Posterior cingulate gyrus (tissue), 11 donors: ENCODE measurements at regions not wholly inside any gene's neighbourhood (a gene's known extent, or its start where the extent isn't known, plus 50 kb on each side); places are given as distances from the start of the nearest gene placed in this dataset.

ENCODE experiments used
- DNase-seq, 10 donors: peaks; one replicate each; pipeline versions ENCODE4 v3.0.0 to v3.0.0-alpha.2; 2020 to 2021; ENCODE audit warnings: mixed read lengths in 3 of 10
- intact Hi-C: fragments of 100-400 bp; cut with DNase I; formaldehyde crosslinking; loops from one replicate; pipeline ENCODE4 v1.15.1; 2023

DNA sequence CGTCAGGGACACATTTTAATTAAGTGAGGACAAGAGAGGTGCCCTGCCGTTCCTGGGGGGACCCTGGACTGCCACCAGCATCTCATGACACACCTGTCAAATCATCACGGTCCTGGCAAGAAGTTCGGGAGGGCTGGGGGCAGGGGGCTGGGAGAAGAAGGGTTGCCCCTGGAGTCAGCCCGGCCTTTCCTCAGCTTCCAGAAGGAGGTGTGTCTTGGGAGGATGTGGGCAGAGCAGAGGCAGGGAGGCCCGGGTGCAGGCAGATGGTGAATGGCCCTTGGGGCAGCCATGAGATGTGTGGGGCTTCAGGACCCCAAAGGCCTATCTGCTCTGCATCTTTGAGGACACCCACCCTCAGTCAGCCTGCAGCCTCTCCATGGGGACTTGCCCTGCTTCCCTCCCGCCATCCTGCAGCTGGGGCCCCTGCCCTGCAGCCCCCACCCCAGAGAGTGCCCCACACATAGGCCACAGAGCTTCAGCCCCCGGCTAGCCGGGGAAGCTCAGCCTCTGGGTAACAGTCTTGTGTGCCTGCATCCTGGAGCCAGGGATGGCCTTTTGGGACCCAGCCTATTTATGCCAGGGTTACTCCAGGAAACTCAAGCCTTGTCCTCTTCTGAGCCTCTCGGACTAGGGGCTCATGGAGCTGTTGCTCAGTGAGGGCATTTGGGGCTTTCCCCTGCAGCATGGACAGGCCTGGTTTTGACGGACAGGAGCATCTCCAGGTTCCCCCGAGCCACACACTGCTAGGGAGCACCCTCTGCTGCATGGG lies 178.5 kb downstream of the KIF26A start:
- peak in 3 of 10 donors; percentile 14 to 72 (median 70) for DNase-seq

DNA sequence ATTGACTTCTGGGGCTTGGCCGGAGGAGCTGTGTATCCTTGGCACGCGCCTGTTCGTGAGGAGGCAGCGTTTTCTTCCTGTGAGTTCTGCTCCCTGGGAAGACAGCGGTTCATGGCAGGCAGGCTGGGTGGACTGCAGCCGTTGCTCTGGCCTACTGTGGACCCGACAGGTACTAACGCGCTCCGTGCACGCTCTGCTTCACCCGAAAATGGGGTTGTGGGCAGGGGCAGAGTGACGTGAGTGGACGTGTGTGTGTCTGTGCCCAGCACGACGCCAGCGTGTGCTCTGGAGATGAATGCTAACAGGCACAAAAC lies 179.1 kb downstream of the KIF26A start:
- intact Hi-C loops, result no loop called here
- peak in 3 of 10 donors; percentile 22 to 79 (median 53) for DNase-seq

More for the DNA sequence above, 178.5 kb downstream of the KIF26A start:
- intact Hi-C loops, result no loop called here

- intact Hi-C loops, result no loop called here
- peak in 4 of 10 donors; percentile 21 to 71 (median 49) for DNase-seq
Measured at GRCh38 chr14:104317975-104318557, 179.7 kb downstream of the KIF26A start.

DNA sequence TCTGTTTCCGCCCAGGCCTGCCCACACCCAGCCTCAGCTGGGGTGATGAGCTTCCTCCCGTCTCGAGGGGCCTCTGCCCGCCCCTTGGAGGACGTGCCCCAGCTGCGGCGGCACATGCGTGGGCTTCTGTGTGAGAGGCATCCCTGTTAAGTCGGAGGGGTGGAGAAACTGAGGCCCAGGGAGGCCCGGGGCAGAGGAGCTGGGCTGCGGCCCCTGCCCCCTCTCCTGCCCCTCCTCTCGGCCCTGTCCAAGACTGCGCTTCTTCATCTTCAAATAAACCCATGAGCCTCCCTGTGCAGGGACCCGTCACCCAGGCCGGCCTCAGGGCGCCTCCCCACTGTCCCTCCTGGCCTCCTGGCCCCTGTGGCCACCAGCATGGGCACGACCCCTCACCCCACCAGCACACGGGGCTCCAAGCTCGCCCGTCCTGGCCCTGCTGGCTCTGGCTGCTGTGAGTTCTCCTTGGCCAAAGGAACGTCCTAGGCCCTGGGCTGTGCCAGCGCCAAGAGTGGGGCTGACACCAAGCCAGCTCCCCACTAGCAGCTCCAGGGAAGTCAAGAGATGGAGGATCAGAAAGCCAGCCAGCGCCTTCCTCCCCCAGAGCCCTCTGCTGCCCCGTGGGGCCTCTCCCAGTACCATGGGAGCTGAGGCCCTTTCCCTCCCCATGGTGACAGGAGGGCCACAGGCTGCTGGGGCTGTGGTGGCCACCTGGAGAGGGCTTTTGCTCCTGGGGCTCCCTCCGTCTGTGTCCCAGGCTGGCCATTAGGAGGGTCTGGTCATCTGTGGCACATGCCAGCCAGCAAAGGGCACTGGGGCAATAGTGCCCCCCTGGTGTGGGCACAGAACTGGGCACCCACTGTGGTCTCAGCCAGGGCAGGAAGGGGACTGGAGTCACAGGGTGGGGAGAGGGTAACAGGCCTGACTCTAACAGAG lies 180.4 kb downstream of the KIF26A start:
- intact Hi-C loops, result no loop called here
- DNase-seq, result peak in 4 of 10 donors; percentile 16 to 75 (median 63)

DNA sequence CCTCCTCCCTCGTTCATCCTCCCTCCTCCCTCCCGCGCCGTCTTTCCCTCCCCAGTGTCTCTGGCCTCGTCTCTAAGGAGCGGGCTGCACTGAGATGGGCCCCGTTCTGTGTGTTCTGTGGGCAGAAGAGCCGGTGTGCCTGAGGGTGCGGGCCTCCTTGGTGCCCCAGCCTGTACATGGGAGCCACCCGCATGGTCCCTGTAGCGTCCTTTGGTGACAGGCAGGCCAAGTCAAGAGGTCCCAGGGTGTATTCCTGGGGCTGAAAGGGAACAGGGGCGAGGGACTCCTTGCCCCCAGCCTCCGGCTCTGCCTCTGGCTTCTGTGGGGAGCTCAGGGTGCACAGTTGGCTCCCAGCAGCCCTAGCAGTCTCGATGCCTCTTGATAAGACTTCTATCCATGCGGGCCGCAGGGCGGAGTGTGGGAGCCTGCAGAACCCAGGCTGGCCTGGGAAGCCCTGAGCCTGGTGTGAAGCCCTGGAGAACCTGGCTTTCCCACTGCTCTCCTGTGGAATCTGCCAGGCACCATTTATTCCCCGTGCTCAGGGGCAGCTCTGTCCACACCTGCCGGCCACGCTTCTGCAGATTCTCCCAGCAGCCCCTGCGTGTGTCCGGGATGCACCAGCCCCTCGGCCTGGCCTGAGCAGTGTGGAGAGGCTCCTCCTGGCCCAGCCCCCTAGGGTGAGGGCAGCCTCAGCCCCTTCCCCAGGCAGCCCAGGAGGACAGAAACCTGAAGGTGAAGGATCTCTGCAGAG lies 181.3 kb downstream of the KIF26A start:
- DNase-seq, result peak in 1 of 10 donors; percentile 48
- intact Hi-C loops, result no loop called here

DNA sequence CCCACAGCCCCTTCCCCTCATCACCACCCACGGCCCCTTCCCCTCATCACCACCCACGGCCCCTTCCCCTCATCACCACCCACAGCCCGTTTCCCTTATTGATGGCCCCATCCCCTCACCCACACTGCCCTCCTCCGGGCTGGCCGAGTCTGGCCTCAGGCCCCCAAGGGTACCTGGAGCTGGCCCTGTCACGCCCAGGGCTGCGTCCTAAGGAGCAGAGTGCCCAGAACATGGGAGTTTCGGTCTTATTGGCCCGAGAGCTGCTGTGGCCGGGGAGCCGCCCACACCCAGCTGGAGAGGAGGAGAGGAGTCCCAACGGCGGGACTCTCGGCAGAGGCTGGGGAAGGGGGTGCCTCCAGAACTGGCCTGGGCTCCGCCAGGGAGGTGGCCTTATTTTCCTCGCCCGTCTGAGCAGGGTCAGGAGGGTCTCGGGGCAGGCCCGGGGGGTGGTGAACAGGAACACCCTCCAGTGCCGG lies 182.3 kb downstream of the KIF26A start:
- DNase-seq, result peak in 3 of 10 donors; percentile 37 to 78 (median 67)
- intact Hi-C loops, result no loop called here

DNA sequence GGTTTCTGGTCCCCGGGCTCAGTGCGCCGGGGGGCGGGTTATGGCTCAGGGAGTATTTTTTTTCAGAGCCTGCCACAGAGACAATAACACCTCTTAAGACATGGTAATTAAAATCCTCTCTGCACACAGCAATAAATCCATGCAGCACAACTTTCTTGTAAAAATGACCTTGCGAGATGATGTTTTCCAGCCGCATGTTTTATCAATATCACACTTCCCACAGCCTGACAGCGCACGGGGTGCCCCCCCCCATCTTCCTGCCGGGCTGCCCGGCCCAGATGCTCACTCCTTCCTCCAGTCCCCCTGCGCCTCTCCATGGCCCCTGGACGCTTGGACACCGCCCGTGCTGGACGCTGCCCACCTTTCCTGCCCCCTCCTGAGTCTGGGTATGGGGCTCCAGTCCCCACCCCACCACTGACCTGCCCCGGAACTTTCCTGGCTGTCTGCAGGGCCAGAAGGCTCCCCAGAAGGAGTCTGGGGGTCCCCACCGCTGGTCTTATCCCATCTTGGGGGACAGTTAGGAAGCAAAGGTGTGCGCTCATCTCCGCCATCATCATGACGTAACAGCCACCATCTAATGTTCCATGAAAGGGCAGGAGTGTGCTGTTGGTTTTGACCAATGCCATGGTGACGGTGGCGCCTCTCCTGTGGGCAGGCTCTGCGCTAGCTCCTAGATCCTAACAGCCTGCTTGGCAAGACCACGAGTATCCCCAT lies 182.9 kb downstream of the KIF26A start:
- peak in 3 of 10 donors; percentile 38 to 79 (median 67) for DNase-seq
- intact Hi-C loops, result no loop called here

DNA sequence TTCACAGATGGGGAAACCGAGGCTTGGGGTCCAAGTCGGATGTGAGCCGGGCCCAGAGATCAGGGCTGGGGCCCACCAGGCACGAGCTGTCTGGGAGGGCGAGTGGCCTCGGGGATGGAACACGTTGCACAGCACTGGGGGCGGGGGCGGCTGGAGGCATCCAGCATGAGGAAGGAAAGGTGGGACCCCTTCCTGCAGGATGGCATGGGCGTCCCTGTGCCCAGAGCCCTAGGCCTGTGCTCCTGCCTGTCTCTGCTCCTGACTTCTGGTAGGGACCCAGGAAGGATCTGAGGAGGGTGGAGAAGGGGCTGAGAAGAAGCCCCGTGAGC lies 183.4 kb downstream of the KIF26A start:
- intact Hi-C loops, result no loop called here
- peak in 1 of 10 donors; percentile 74 for DNase-seq

- peak in 2 of 10 donors; percentile 37 to 66 for DNase-seq
- intact Hi-C loops, result no loop called here
Measured at GRCh38 chr14:104322531-104323366, 184.4 kb downstream of the KIF26A start.

DNA sequence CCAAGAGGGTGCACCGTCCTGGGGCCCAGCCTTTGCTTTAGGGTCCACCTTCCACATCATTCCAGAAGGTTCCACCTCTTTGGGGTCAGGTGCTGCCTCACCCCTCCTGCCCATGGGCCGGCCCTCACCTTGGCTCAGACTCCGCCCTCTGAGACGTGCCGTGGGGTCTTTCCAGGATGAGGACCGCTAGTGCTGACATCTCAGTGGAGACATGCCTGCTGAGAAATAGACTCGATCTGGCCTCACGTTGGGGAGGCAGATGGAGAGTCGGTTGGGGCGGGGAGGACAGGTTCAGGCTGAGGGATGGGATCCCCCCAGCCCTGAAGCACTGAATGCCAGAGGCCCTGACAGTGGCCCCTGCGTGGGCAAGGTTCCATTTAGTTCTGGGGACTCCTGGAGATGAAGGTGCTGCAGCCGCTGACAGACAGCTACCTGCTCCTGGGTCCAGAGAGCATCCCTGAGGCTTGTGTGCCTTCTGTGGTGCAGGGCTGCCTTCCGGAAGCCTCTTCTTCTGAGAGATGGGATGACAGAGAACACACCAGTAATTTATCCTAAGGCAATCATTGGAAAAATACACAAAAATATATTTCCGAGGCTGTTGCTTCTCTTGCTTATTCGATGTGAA lies 185.3 kb downstream of the KIF26A start:
- intact Hi-C loops, result no loop called here
- DNase-seq, result peak in 1 of 10 donors; percentile 71

GRCh38 chr14:104326848-104327247 lies 188.5 kb downstream of the KIF26A start:
- intact Hi-C loops, result no loop called here
- DNase-seq, result peak in 2 of 10 donors; percentile 29 to 58

GRCh38 chr14:104328607-104329006 lies 190.2 kb downstream of the KIF26A start:
- DNase-seq, result no peak
- intact Hi-C loops, result no loop called here

DNA sequence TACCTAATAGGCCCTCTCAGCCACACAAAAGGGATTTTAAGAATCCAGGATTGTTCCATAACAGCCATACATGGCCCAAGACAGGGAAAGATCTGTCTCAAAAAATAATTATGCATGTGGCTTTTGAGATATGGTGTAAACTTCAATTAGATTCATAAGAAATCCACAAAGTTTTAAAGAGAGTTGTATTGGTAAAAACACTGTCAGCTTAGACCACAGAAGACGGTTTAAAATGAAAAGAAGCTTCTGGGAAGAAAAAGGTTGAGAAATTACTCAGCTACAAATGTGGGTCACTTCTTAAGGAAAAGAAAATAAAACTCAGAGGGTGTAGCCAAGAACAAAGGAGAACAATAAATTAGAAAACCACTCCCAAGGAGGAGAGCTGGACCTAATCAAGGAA lies 191.4 kb downstream of the KIF26A start:
- DNase-seq, result no peak
- intact Hi-C loops, result no loop called here

DNA sequence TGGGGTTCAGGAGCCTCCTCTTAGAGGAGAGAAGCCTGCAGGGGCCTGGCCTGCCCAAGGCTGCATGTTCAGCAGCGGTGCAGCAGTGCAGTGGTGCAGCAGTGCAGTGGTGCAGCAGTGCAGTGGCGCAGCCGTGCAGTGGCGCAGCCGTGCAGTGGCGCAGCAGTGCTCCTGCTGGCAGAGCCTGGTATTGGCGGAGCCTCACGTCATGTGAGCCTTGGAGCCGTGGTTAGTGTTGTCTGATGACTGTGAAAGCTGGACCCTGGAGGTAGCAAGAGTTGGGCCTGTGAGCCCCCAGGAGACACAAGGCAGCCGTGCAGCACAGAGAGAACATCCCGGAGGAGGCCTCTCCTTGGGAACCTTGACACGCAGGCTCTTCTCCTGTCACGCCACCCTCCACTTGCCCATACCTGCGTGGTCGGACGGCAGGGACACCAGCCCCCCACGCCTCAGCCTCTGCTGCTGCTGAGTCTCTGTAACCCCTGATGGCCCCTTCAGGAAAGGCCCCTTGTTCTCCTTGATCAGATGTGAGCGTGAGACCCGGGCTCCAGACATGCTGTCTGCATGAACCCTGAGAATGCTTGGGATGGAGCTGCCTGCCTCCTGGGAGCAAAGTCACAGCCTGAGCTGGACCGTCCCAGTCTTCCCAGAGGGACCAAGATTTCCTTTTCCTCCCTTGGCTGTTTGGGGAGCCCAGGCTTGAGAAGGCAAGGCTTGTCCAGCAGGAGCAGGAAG lies 193.7 kb downstream of the KIF26A start:
- peak in 1 of 10 donors; percentile 67 for DNase-seq
- intact Hi-C loops, result no loop called here

DNA sequence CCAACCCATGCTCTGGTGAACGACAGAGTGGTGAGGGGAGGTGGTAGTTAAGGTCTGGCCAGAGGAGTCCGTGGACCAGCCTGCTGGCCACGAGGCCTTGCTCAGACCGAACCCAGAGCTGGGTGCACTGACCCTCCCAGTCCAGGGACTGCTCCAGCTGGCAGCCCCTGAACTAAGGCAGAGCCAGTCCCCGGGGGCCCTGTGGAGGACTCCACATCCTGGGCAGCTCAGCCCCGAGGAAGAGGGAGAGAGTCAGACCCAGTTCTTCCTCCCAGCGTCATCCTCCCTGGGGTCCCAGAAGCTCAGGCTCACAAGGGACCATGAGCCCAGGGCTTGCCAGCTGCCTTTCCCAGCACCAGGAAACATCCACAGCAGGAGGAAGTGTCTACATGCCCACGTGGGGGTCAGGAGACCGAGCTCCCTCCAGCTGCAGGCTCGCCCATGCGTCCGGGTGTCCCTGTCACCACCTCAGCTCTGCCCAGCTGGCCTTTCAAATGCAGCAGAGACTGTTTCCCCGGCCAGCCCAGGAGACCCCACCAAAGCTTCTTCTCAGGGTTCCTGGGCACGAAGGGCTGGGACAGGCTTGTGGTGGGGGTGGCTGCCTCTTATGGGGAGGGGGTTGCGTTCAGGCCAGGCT lies 194.4 kb downstream of the KIF26A start:
- DNase-seq, result peak in 1 of 10 donors; percentile 80
- intact Hi-C loops, result no loop called here

GRCh38 chr14:104333646-104334423 lies 195.4 kb downstream of the KIF26A start:
- intact Hi-C loops, result no loop called here
- DNase-seq, result peak in 2 of 10 donors; percentile 67 to 68
